ENCODE measurements at regions not wholly inside any gene's neighbourhood (a gene's known extent, or its start where the extent isn't known, plus 50 kb on each side); places are given as distances from the start of the nearest gene placed in this dataset.

DNA sequence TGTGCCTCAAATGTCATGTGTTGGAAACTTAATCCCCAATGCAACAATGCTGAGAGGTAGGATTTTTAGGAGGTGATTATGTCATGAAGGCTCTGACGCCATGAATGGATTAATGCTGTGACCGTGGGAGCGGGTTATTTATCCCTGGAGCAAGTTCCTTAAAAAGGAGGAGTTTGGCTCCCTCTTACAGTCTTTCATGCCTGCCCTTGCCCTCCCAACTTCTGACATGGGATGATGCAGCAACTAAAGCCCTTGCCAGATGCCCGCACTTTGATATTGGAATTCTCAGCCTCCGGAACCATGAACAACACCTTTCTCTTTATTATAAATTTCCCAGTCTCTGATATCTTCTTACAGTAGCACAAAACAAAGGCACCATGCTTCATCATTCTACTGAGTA, 685.3 kb upstream of the CHRM3 start:
- TF ChIP-seq CTCF (IDR thresholded peaks at IDR 0.05; ENCODE audit: insufficient read depth, low read length, poor library complexity, severe bottlenecking) (no peak), EZH2phosphoT487 (conservative IDR thresholded peaks at IDR 0.05; ENCODE audit: low read length) (no peak)
